ENCODE measurements at regions not wholly inside any gene's neighbourhood (a gene's known extent, or its start where the extent isn't known, plus 50 kb on each side); places are given as distances from the start of the nearest gene placed in this dataset.
A peak's percentile ranks its signal among the peaks of the same experiment; 100 is the strongest.

GRCh38 chr10:125462845-125463244 lies 220.1 kb downstream of the TEX36 start:
- DNase-seq (ENCODE audit: insufficient read length, low spot score): no peak
- FAIRE-seq: no peak

GRCh38 chr10:125460326-125460725 lies 222.6 kb downstream of the TEX36 start:
- DNase-seq (ENCODE audit: insufficient read length, low spot score) (no peak), FAIRE-seq (no peak)

GRCh38 chr10:125457406-125457805 lies 225.6 kb downstream of the TEX36 start:
- FAIRE-seq: no peak

GRCh38 chr10:125455855-125456254 lies 227.1 kb downstream of the TEX36 start:
- FAIRE-seq: no peak

More at GRCh38 chr10:125457406-125457805, 225.6 kb downstream of the TEX36 start:
- no peak for DNase-seq (ENCODE audit: insufficient read length, low spot score)

GRCh38 chr10:125455431-125455830 lies 227.5 kb downstream of the TEX36 start:
- FAIRE-seq (no peak), DNase-seq (ENCODE audit: insufficient read length, low spot score) (no peak)

More at GRCh38 chr10:125455855-125456254, 227.1 kb downstream of the TEX36 start:
- no peak for DNase-seq (ENCODE audit: insufficient read length, low spot score)

GRCh38 chr10:125451319-125451718 lies 231.6 kb downstream of the TEX36 start:
- FAIRE-seq: no peak
- no peak for DNase-seq (ENCODE audit: insufficient read length, low spot score)

- DNase-seq (ENCODE audit: insufficient read length, low spot score): no peak
These were observed 232.7 kb downstream of the TEX36 start for GRCh38 chr10:125450218-125450617.

GRCh38 chr10:125449571-125449970 lies 233.4 kb downstream of the TEX36 start:
- DNase-seq (ENCODE audit: insufficient read length, low spot score) (no peak), FAIRE-seq (no peak)

More at GRCh38 chr10:125450218-125450617, 232.7 kb downstream of the TEX36 start:
- FAIRE-seq: no peak

- FAIRE-seq (no peak), DNase-seq (ENCODE audit: insufficient read length, low spot score) (peak; percentile 7)
These were observed 234.4 kb downstream of the TEX36 start for GRCh38 chr10:125448596-125448995.

- FAIRE-seq (no peak), DNase-seq (ENCODE audit: insufficient read length, low spot score) (no peak)
These were observed 238.2 kb downstream of the TEX36 start for GRCh38 chr10:125444790-125445189.

- no peak for FAIRE-seq
- DNase-seq (ENCODE audit: insufficient read length, low spot score): no peak
These were observed 240.0 kb downstream of the TEX36 start for GRCh38 chr10:125442856-125443540.

- DNase-seq (ENCODE audit: insufficient read length, low spot score) (no peak), FAIRE-seq (no peak)
These were observed 241.8 kb downstream of the TEX36 start for GRCh38 chr10:125441151-125441550.

- no peak for DNase-seq (ENCODE audit: insufficient read length, low spot score)
- FAIRE-seq: no peak
These were observed 251.8 kb downstream of the TEX36 start for GRCh38 chr10:125431149-125431548.

GRCh38 chr10:125428054-125428453 lies 254.9 kb downstream of the TEX36 start:
- no peak for FAIRE-seq

GRCh38 chr10:125424191-125424847 lies 258.6 kb downstream of the TEX36 start:
- FAIRE-seq (no peak), DNase-seq (ENCODE audit: insufficient read length, low spot score) (no peak)

More at GRCh38 chr10:125428054-125428453, 254.9 kb downstream of the TEX36 start:
- DNase-seq (ENCODE audit: insufficient read length, low spot score): no peak

- FAIRE-seq: no peak
- no peak for DNase-seq (ENCODE audit: insufficient read length, low spot score)
These were observed 259.4 kb downstream of the TEX36 start for GRCh38 chr10:125423569-125423968.

GRCh38 chr10:125419831-125420230 lies 259.5 kb upstream of the CTBP2 start:
- DNase-seq (ENCODE audit: insufficient read length, low spot score) (no peak), FAIRE-seq (no peak)

- DNase-seq (ENCODE audit: insufficient read length, low spot score) (no peak), FAIRE-seq (no peak)
These were observed 258.8 kb upstream of the CTBP2 start for GRCh38 chr10:125419146-125419545.

- DNase-seq (ENCODE audit: insufficient read length, low spot score) (no peak), FAIRE-seq (no peak)
These were observed 257.2 kb upstream of the CTBP2 start for GRCh38 chr10:125417605-125418004.

GRCh38 chr10:125415964-125416363 lies 255.6 kb upstream of the CTBP2 start:
- no peak for DNase-seq (ENCODE audit: insufficient read length, low spot score)

GRCh38 chr10:125415006-125415633 lies 254.8 kb upstream of the CTBP2 start:
- FAIRE-seq (no peak), DNase-seq (ENCODE audit: insufficient read length, low spot score) (no peak)

More at GRCh38 chr10:125415964-125416363, 255.6 kb upstream of the CTBP2 start:
- FAIRE-seq: peak; percentile 46

GRCh38 chr10:125411724-125412123 lies 251.4 kb upstream of the CTBP2 start:
- FAIRE-seq (no peak), DNase-seq (ENCODE audit: insufficient read length, low spot score) (peak; percentile 35)

Measured in HTR-8/SVneo (cell line).